Stimulated activated CD4-positive, alpha-beta T cell treated with anti-CD3 and anti-CD28 coated beads, Interleukin-12 subunit alpha, Interleukin-12 subunit beta, amount 100 ng/mL, for 24 hours (primary cell): ENCODE measurements at regions not wholly inside any gene's neighbourhood (a gene's known extent, or its start where the extent isn't known, plus 50 kb on each side); places are given as distances from the start of the nearest gene placed in this dataset.

Source experiments
- DNase-seq, 2 experiments: peaks; one replicate each; pipeline ENCODE4 v3.0.0-alpha.2; 2020; ENCODE audit warnings: low read depth in 2 of 2

- no peak for DNase-seq
These were observed 156.2 kb upstream of the CAMK1G start for GRCh38 chr1:209427277-209427676.

DNA sequence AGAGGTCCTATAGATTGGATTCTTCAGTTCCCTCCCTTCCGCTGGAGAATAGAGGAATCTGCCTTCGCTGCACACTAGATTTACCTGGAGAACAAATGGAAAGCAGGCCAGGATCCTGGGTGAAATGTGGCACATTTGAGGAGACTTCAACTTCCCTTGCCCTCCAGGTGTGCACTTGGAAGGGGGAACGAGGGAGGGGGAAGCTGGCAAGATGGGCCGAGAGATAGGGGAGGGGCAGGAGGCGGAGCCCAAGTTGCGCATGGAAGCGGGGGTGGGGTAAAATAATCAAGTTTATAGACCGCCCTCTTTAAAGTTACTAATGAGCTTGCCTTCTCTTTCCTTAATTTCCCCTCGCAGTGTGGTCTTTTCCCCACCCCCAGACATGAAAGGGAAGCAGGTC lies 155.7 kb upstream of the CAMK1G start:
- DNase-seq = no peak

DNA sequence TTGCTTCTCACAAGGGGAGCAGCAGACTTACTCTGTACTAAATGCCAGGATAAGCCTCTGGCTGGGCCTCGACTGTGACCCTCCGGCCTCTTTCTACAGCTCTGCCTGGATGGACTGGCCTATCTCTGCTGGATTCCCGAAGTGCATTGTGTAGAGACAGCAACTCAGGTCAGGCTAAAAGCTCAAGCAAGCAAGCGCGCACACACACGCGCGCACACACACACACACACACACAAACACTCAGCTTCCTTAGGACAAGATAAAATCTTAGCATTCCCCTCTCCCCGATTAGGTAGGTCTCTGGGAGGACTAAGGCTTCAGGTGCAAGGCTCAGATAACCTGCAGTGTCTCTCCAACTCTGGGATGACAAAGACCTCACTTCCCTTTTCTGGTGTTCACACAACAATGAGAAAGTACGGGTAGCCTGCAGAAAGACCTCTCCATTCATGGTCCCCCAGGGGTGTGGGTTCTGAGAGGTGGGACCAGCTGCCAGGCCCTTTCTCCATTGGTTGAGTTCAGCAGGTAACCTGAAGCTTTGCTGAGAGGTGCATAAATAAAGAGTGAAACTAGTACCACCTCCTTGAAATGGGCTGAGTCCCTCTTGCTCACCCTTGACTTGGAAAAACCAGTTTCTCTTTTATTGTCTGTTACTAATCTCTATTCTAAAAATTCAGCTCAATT lies 155.1 kb upstream of the CAMK1G start:
- no peak for DNase-seq

DNA sequence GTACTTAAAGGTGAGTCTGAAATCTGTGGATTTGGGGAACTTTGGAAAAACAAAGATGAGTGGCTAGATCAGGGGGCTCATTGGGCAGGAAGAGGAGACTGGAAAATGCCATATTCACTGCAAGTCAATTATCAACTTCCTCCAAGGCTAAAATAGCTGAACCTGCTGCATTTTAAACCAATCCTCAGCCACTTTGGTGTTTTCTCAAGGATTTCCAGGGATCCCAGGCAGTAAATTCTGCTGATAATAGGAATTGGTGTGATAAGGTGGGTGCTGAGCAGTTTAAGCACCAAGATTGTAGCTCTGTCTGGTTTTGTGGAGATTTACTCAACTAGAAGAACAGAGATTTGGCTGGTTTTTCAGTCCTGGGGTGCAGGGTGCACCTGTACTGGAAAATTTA lies 153.9 kb upstream of the CAMK1G start:
- no peak for DNase-seq

GRCh38 chr1:209430107-209430506 lies 153.4 kb upstream of the CAMK1G start:
- no peak for DNase-seq

DNA sequence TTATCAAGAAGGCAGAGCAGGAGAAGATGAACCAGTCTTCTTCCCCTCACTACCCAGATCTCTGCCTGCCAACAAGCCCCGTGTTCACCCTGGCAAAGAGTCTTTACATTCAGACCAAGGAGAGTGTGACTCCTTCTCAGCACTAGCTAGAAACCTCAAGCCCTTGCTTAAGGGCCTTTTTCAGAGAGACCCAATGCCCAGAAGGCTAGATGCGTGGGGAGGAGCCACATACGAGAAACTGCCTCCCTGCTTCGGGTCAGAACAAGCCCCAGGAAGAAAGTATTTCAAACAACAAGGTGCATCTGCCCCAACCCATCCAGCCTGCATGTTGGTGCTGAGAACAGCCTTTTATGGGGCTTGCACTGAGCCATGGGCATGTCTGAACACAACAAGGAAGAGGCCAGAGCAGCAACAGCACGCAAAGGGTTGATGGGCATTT lies 152.7 kb upstream of the CAMK1G start:
- no peak for DNase-seq

DNA sequence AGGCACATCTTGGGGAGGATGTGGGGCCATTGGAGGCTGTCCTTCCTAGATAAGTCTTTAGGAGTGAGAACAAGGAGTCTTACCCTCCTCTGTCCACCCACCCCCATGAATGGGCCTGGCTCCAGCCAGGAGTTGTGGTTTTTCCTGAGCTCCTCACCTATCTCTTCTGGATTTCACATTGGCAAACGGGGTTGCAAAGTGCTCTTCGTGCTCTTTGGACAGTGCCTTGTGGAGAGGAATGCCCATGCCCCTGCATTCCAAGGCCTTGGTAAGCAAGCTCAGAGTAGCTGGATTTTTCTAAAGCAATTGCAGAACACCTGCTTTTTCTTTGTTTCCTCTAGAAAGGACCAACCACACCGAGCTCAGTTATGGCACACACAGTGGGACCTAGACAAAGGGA lies 152.1 kb upstream of the CAMK1G start:
- no peak for DNase-seq

DNA sequence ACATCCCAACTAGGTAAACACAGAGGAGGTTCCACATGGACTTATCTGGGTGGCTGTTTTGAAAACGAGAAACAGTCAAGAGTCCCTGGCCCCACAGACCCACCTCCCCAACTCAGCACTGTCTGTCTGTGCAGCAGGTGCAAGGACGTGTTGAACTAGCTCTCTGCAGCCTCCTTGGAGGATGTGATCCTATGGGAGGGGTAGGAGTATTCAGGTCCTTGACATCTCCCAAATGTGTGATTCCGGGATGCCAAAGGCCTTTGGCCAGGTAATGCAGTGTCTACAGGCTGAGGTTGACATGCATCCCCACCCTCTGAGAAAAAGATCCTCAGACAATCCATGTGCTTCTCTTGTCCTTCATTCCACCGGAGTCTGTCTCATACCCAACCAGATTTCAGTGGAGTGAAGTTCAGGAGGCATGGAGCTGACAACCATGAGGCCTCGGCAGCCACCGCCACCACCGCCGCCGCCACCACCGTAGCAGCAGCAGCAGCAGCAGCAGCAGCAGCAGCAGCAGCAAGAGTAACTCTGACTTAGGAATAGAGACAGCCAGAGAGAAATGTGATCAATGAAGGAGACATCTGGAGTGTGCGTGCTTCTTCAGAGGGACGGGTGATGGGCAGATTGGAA lies 151.6 kb upstream of the CAMK1G start:
- no peak for DNase-seq

- no peak for DNase-seq
These were observed 151.1 kb upstream of the CAMK1G start for GRCh38 chr1:209432443-209432825.

DNA sequence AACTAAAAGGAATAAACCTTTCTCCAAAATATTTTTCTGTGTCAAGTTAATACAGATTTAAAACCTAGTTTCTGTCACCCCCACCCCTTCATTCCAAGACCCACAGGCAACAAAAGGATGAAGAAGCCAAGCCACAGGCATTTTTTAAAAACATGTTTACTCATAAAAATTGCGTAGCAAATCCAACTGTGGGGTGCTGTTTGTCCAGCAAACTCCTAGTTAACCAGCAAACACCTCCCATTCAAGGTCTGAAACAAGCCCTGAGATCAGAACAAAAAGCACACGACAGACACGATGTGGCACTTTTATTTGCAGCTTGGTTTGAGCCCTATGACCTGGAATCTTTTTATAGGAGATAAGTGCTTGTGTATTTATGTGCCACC lies 149.9 kb upstream of the CAMK1G start:
- DNase-seq = no peak

- no peak for DNase-seq
These were observed 149.4 kb upstream of the CAMK1G start for GRCh38 chr1:209434066-209434465.

- no peak for DNase-seq
These were observed 148.8 kb upstream of the CAMK1G start for GRCh38 chr1:209434631-209435217.

DNA sequence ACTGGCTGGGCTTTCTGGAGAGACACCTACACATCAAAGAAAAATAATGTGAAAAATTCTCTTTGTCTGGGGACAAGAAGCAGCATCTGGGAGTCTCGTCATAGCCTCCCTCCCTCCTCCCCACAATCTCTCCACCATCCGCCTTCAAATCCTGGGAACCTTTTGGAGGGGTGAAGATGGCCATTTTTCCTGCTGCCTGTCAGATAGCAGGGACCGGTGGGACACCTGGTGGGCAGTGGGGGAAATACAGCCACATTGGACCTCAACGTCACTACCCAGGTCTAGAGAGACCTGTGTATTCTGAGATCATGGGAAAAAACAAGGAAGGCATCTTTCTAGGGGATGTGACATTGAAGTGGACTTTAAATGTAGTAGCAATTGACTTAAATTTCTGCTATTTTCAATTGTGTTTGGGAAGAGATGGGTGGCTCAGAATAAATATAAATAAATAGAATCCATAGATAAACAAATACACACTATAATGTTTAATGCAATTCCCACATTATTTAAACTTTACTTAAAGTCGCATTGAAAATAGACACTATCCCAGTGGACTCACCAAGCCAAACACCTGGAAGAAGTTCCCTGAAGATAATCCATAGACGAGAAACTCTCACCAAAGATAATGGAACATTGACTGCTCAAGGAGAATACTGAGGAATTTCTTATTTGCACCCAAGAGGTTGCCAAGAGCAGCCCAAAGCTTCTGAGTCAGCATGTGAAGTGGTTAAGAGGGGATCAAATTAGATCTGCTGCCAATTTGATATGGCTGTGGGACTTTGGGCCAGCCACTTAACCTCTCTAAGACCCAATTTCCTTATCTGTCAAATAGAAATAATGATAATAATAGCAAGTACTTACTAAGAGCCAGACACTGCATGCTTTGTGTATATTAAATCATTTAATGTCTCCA lies 147.6 kb upstream of the CAMK1G start:
- peak in 1 of 2 experiments; percentile 47 for DNase-seq

DNA sequence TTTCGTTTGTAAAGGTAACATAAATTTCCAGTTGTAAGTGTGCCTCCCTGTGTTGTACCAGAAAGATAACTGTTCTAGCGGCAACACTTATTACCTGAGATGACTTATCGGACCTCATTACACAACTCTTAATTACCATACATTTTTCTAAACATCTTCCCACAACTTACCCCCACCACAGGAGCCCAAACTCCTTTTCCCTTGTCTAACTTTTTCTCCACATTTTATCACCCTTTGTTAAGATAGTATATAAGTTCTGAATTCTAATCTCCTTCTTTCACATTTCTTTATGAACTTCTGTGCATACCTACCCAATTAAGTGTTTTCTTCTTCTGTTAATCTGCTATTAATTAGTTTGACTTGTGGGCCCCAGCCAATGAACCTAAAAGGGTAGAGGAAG lies 143.7 kb upstream of the CAMK1G start:
- no peak for DNase-seq

GRCh38 chr1:209443361-209443931 lies 140.1 kb upstream of the CAMK1G start:
- no peak for DNase-seq

DNA sequence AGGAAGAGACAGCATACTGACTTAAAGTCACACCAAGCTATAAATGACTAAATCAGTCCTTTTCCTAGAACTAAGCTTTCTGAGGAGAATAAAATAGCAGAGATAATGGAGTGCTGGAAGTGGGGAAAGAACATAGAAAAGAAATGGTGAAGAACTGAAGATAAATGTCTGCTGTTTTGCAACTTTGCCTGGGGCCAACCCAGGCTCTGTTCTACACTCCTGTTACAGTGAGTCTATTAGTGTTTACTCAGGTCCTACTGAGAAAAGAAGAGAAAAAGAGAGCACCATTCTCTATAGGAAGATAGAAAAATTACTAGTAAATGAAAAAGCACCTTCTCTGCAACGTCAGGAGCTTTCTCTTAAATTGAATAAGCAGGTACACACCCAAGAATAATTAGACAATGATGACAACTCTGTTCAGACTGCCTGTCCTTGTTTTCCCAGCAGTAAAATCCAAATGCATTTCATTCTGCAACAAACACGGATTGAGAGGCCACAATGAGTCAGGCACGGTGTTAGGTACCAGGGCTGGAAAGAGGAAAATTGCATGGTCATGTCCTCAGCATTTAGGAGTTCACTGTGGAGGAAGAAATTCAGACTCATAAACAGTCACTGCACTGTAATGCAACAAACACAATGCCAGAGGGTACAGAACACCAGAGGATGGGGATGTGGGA lies 139.4 kb upstream of the CAMK1G start:
- no peak for DNase-seq

- DNase-seq = no peak
These were observed 138.6 kb upstream of the CAMK1G start for GRCh38 chr1:209444961-209445360.

- DNase-seq = no peak
These were observed 137.9 kb upstream of the CAMK1G start for GRCh38 chr1:209445576-209445975.

DNA sequence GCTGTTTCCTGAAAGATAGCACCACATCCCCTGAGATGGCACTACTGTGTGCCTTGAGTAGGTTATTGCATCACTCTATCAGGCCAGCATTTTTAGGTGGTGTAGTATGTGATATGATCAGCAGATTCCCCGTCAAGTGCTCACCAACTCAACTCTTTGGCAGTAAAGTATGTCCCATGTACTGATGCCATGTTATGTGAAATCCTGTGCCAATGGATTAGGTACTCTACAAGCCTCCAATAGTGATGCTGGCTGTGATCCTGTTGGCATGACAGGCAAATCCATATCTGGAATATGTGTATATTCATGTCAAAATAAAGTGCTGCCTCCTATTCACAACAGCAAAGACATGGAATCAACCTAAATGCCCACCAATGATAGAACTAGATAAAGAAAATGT lies 137.2 kb upstream of the CAMK1G start:
- no peak for DNase-seq

- DNase-seq = no peak
These were observed 129.0 kb upstream of the CAMK1G start for GRCh38 chr1:209454340-209454994.

DNA sequence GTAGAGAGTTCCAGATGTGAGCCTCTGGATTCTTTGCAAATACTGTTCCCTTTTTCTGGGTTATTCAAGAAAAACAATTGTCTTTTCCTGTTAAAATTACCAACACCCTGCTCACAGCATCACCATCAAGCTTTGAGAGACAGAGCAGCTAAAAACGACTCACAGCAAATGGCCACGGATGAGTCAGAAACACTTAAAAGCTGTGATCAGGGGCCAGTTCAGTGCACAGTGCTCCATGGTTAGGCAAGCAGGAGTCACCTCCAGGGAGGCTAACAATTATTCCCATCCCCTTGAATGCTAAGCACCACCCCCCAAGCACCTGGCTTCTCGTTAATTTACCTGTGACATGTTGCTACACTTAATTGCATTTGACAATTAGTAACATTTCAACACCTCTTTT lies 128.4 kb upstream of the CAMK1G start:
- no peak for DNase-seq
